ENCODE measurements at regions not wholly inside any gene's neighbourhood (a gene's known extent, or its start where the extent isn't known, plus 50 kb on each side); places are given as distances from the start of the nearest gene placed in this dataset.

DNA sequence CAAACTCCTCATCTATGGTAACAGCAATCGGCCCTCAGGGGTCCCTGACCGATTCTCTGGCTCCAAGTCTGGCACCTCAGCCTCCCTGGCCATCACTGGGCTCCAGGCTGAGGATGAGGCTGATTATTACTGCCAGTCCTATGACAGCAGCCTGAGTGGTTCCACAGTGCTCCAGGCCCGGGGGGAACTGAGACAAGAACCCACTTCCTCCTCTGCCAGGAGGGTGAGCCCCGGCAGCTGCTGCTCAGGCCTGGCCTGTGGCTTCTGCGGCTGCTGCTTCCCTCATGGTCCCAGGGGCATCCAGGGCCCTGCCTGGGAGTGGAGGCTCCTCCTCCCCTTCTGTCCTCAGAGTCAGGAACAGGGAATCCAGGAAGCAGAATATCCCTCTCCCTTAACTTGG is 98.4 kb downstream of the ZNF280B start:
- DNase-seq (ENCODE audit: low spot score) (no peak), ATAC-seq (no peak), FAIRE-seq (no peak)
- TF ChIP-seq, protein P1, sequence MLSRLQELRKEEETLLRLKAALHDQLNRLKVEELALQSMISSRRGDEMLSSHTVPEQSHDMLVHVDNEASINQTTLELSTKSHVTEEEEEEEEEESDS (CRISPR knock-in tag; IDR thresholded peaks at IDR 0.05; ENCODE audit: borderline replicate concordance) = no peak
- no peak for TF ChIP-seq ZNF264 (CRISPR knock-in tag; IDR thresholded peaks at IDR 0.05)
- H3K9me3 ChIP-seq (ENCODE audit: low read length) = no peaks in the 10 kb centered on the region
- no peak overlapping the region for H3K4me3 ChIP-seq (replicated peaks in 1 of 3; ENCODE audit: insufficient read depth in 1 of 3, low read depth in 2 of 3, low read length in 3 of 3)
- BruUV-seq (replicated peaks) = no TSS peak
- ChIA-PET CTCF (ENCODE audit: low intra/inter-chr PET ratio, low total read pairs) (interaction anchor here (1.0 to 1.7 kb wide), 2 partner anchors 21 to 30 kb away, joined by 3 to 5 read pairs; no protein-coding TSS in a partner anchor), POLR2A (no interaction called here)
- no CpG with 5 or more reads among the region's 5 CpGs for WGBS (ENCODE audit: low lambda C conversion rate)
- H3K27me3 ChIP-seq (ENCODE audit: control insufficient read depth in 1 of 2, insufficient read depth in 2 of 2, low read length in 2 of 2) = peaks cover 0 to 32% of the 10 kb centered on the region in 2 experiments; a peak in 3 of 5 replicates
- in situ Hi-C loops (cut with HindIII; ENCODE audit: extremely low pct_ligation_motif_present, low pct_unique_long_range_greater_than_20kb) = no loop called here
- no peaks in the 10 kb centered on the region for H4K20me1 ChIP-seq (ENCODE audit: insufficient read depth, low read length)
- intact Hi-C loops (cut with micrococcal nuclease; ENCODE audit: unreplicated experiment) = no loop called here
- H3K4me1 ChIP-seq (ENCODE audit: insufficient read depth, low read length) = no peaks in the 10 kb centered on the region
- no peak overlapping the region for H2AFZ ChIP-seq (ENCODE audit: low read length)
- H3K79me2 ChIP-seq (ENCODE audit: insufficient read depth, low read length) = no peaks in the 10 kb centered on the region
- H3K27ac ChIP-seq (ENCODE audit: extremely low read length, insufficient read depth, low read length) = no peak overlapping the region
- H3K9ac ChIP-seq (ENCODE audit: insufficient read depth, low read depth, low read length) = no peak overlapping the region
- no peaks in the 10 kb centered on the region for H3K36me3 ChIP-seq (replicated peaks in 1 of 2; ENCODE audit: control insufficient read depth in 1 of 2, insufficient read depth in 2 of 2, low read length in 2 of 2)
- H3K4me2 ChIP-seq (ENCODE audit: low read depth, low read length) = no peak overlapping the region

DNA sequence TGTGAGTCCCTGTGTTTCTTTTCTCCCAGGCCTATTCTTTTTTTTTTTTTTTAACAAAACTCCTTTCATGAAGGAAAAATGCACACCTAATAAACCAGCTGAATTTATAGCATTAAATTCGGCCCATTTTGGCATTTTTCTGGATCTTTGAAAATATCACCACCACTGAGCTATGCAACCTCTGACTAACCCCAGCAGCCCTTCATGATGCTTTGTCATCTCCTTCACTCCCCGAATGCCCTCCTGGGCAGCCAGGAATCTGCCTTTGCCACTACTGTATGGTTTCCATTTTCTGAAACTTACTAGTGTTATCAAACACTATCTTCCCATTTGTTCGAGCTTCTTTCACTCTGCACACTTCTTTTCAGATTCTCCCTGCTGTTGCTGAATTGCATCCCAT is 97.9 kb downstream of the ZNF280B start:
- Histone ChIP-seq H3K36me3 (replicated peaks in 1 of 2; ENCODE audit: control insufficient read depth in 1 of 2, insufficient read depth in 2 of 2, low read length in 2 of 2) (no peaks in the 10 kb centered on the region), H4K20me1 (ENCODE audit: insufficient read depth, low read length) (no peaks in the 10 kb centered on the region), H3K27ac (ENCODE audit: extremely low read length, insufficient read depth, low read length) (no peak overlapping the region), H3K9ac (ENCODE audit: insufficient read depth, low read depth, low read length) (no peak overlapping the region), H3K9me3 (ENCODE audit: low read length) (no peaks in the 10 kb centered on the region), H3K27me3 (ENCODE audit: control insufficient read depth in 1 of 2, insufficient read depth in 2 of 2, low read length in 2 of 2) (peaks cover 0 to 36% of the 10 kb centered on the region in 2 experiments; a peak in 2 of 5 replicates), H3K4me2 (ENCODE audit: low read depth, low read length) (no peak overlapping the region), H3K4me3 (replicated peaks in 1 of 3; ENCODE audit: insufficient read depth in 1 of 3, low read depth in 2 of 3, low read length in 3 of 3) (no peak overlapping the region), H3K4me1 (ENCODE audit: insufficient read depth, low read length) (no peaks in the 10 kb centered on the region), H3K79me2 (ENCODE audit: insufficient read depth, low read length) (no peaks in the 10 kb centered on the region), H2AFZ (ENCODE audit: low read length) (no peak overlapping the region)
- ATAC-seq (no peak), FAIRE-seq (no peak), DNase-seq (ENCODE audit: low spot score) (no peak)
- 0% methylated on average over 3 of the region's 3 CpGs for WGBS (ENCODE audit: low lambda C conversion rate)
- BruUV-seq (replicated peaks) = no TSS peak
- ChIA-PET CTCF (ENCODE audit: low intra/inter-chr PET ratio, low total read pairs) (no interaction called here), POLR2A (no interaction called here)
- no peak for TF ChIP-seq TRIM24 (CRISPR knock-in tag; IDR thresholded peaks at IDR 0.05)
- no peak for TF ChIP-seq CBX5 (CRISPR knock-in tag; IDR thresholded peaks at IDR 0.05; ENCODE audit: borderline replicate concordance)
- TF ChIP-seq, protein P2, sequence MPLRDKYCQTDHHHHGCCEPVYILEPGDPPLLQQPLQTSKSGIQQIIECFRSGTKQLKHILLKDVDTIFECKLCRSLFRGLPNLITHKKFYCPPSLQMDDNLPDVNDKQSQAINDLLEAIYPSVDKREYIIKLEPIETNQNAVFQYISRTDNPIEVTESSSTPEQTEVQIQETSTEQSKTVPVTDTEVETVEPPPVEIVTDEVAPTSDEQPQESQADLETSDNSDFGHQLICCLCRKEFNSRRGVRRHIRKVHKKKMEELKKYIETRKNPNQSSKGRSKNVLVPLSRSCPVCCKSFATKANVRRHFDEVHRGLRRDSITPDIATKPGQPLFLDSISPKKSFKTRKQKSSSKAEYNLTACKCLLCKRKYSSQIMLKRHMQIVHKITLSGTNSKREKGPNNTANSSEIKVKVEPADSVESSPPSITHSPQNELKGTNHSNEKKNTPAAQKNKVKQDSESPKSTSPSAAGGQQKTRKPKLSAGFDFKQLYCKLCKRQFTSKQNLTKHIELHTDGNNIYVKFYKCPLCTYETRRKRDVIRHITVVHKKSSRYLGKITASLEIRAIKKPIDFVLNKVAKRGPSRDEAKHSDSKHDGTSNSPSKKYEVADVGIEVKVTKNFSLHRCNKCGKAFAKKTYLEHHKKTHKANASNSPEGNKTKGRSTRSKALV (CRISPR knock-in tag; IDR thresholded peaks at IDR 0.05) = no peak
- TF ChIP-seq PHF21A (CRISPR knock-in tag; IDR thresholded peaks at IDR 0.05) = no peak
- TF ChIP-seq HNRNPLL (IDR thresholded peaks at IDR 0.05; ENCODE audit: low read depth, low read length, poor library complexity, severe bottlenecking) = no peak
- no peak for TF ChIP-seq ZIK1 (CRISPR knock-in tag; IDR thresholded peaks at IDR 0.05; ENCODE audit: borderline replicate concordance, low read depth)
- TF ChIP-seq YEATS4 (CRISPR knock-in tag; IDR thresholded peaks at IDR 0.05; ENCODE audit: borderline replicate concordance) = no peak
- TF ChIP-seq ZNF383 (CRISPR knock-in tag; IDR thresholded peaks at IDR 0.05; ENCODE audit: borderline replicate concordance) = no peak
- no peak for TF ChIP-seq ZNF652 (CRISPR knock-in tag; IDR thresholded peaks at IDR 0.05; ENCODE audit: borderline replicate concordance, low read depth)
- in situ Hi-C loops (cut with HindIII; ENCODE audit: extremely low pct_ligation_motif_present, low pct_unique_long_range_greater_than_20kb) (no loop called here), intact Hi-C loops (cut with micrococcal nuclease; ENCODE audit: unreplicated experiment) (no loop called here)

Data from HepG2 (cell line).